DND-41 (cell line): ENCODE measurements at regions not wholly inside any gene's neighbourhood (a gene's known extent, or its start where the extent isn't known, plus 50 kb on each side); places are given as distances from the start of the nearest gene placed in this dataset.

Experiments
- ATAC-seq: fragments of 200-7000 bp; cut with Tn5 transposase; 3 replicates; pipeline ENCODE4 v1.9.1; 2021; ENCODE audit warnings: low read depth; ENCODE audit not compliant: insufficient read depth
- DNase-seq: peaks from one replicate; pipeline ENCODE4 v3.0.0-alpha.2; 2020
- H2AFZ ChIP-seq: 2 replicates; pipeline ENCODE4 v1.6.0; 2012; ENCODE audit warnings: low read depth, low read length
- H3K27ac ChIP-seq: 2 replicates; pipeline ENCODE4 v1.5.1; 2012; ENCODE audit warnings: low read length, inconsistent platforms
- H3K27me3 ChIP-seq: fragments of 200-600 bp; sonication (generic); 2 replicates; pipeline ENCODE4 v1.6.0; 2012; ENCODE audit warnings: low read length, mild to moderate bottlenecking, inconsistent platforms; ENCODE audit not compliant: insufficient read depth, poor library complexity
- H3K36me3 ChIP-seq: 2 replicates; pipeline ENCODE4 v1.5.1; 2012; ENCODE audit warnings: low read length, inconsistent platforms; ENCODE audit not compliant: insufficient read depth
- H3K4me1 ChIP-seq: 2 replicates; pipeline ENCODE4 v1.5.1; 2012; ENCODE audit warnings: mild to moderate bottlenecking, low read length; ENCODE audit not compliant: insufficient read depth
- H3K4me2 ChIP-seq: 2 replicates; pipeline ENCODE4 v1.6.0; 2012; ENCODE audit warnings: mild to moderate bottlenecking, moderate library complexity, low read length, inconsistent platforms; ENCODE audit not compliant: insufficient read depth
- H3K4me3 ChIP-seq, 2 experiments: fragments of 200-600 bp in 1 of 2; shearing (Covaris generic) in 1 of 2; 2 replicates each; pipeline ENCODE4 v1.5.1; 2012 to 2016; ENCODE audit warnings: inconsistent platforms in 2 of 2, low read length in 2 of 2, mild to moderate bottlenecking in 2 of 2, low read depth in 1 of 2, moderate library complexity in 1 of 2
- H3K79me2 ChIP-seq: 2 replicates; pipeline ENCODE4 v1.6.0; 2012; ENCODE audit warnings: low read length, inconsistent platforms; ENCODE audit not compliant: insufficient read depth
- H3K9ac ChIP-seq: 2 replicates; pipeline ENCODE4 v1.6.0; 2012; ENCODE audit warnings: low read depth, mild to moderate bottlenecking, inconsistent platforms, low read length, moderate library complexity
- H3K9me3 ChIP-seq: 2 replicates; pipeline ENCODE4 v1.5.1; 2012; ENCODE audit warnings: low read length, moderate library complexity, mild to moderate bottlenecking, inconsistent platforms; ENCODE audit not compliant: insufficient read depth, severe bottlenecking
- H4K20me1 ChIP-seq: 2 replicates; pipeline ENCODE4 v1.6.0; 2012; ENCODE audit warnings: low read length; ENCODE audit not compliant: insufficient read depth
- CTCF ChIP-seq: IDR thresholded peaks from 2 replicates; pipeline ENCODE4 v1.5.1; 2012; ENCODE audit warnings: borderline replicate concordance, low read length, moderate library complexity, mild to moderate bottlenecking; ENCODE audit not compliant: poor library complexity, severe bottlenecking; ENCODE audit errors: extremely low read depth
- EZH2 ChIP-seq: IDR thresholded peaks from 3 replicates; pipeline ENCODE4 v1.6.1; 2012; ENCODE audit warnings: borderline replicate concordance, low read depth, mild to moderate bottlenecking, moderate library complexity, low read length, inconsistent platforms; ENCODE audit not compliant: severe bottlenecking

DNA sequence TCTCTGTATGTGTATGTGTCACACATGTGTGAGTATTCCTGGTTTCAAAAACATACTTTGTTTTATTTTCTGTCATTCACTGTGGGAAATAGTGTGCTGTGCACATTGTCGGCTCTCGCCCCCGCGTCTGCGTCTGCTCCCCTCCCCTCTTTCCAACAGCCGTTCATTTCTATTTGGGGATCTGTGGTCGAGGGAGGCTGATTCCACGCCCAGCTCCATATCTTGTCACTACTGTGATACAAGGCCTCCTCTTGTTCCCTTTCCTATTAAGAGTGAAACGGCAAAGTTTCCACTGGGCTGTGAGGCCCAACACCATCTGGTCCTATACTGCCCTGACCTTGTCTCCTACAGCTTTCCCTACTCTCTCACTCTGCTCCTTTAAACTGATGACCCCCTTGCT lies 172.5 kb upstream of the LRIG1 start:
- Histone ChIP-seq H3K4me1 (no peaks in the 10 kb centered on the region), H3K27me3 (no peaks in the 10 kb centered on the region), H3K4me2 (no peak overlapping the region), H3K79me2 (no peaks in the 10 kb centered on the region), H3K27ac (no peak overlapping the region), H3K4me3 (no peak overlapping the region), H3K9me3 (no peaks in the 10 kb centered on the region), H3K9ac (no peak overlapping the region), H2AFZ (no peak overlapping the region), H4K20me1 (no peaks in the 10 kb centered on the region), H3K36me3 (no peaks in the 10 kb centered on the region)
- TF ChIP-seq EZH2 (no peak), CTCF (no peak)
- ATAC-seq: no peak
- DNase-seq: no peak

- no peak overlapping the region for H3K27ac ChIP-seq
- DNase-seq (no peak), ATAC-seq (no peak)
- H3K27me3 ChIP-seq: no peaks in the 10 kb centered on the region
- no peaks in the 10 kb centered on the region for H3K79me2 ChIP-seq
- H3K4me2 ChIP-seq: no peak overlapping the region
- no peaks in the 10 kb centered on the region for H4K20me1 ChIP-seq
- no peak overlapping the region for H3K4me3 ChIP-seq
- no peaks in the 10 kb centered on the region for H3K36me3 ChIP-seq
- H3K9ac ChIP-seq: no peak overlapping the region
- no peaks in the 10 kb centered on the region for H3K4me1 ChIP-seq
- no peaks in the 10 kb centered on the region for H3K9me3 ChIP-seq
- TF ChIP-seq EZH2 (no peak), CTCF (no peak)
- no peak overlapping the region for H2AFZ ChIP-seq
These were observed 174.5 kb upstream of the LRIG1 start for GRCh38 chr3:66675366-66675765.

GRCh38 chr3:66692042-66692765 lies 191.4 kb upstream of the LRIG1 start:
- Histone ChIP-seq H3K27ac (no peak overlapping the region), H3K9ac (no peak overlapping the region), H3K79me2 (no peaks in the 10 kb centered on the region), H3K9me3 (no peaks in the 10 kb centered on the region), H3K4me3 (no peak overlapping the region), H3K36me3 (no peaks in the 10 kb centered on the region), H3K4me2 (no peak overlapping the region), H2AFZ (no peak overlapping the region), H3K4me1 (no peaks in the 10 kb centered on the region), H3K27me3 (no peaks in the 10 kb centered on the region), H4K20me1 (no peaks in the 10 kb centered on the region)
- TF ChIP-seq CTCF (no peak), EZH2 (no peak)
- DNase-seq: no peak
- no peak for ATAC-seq

DNA sequence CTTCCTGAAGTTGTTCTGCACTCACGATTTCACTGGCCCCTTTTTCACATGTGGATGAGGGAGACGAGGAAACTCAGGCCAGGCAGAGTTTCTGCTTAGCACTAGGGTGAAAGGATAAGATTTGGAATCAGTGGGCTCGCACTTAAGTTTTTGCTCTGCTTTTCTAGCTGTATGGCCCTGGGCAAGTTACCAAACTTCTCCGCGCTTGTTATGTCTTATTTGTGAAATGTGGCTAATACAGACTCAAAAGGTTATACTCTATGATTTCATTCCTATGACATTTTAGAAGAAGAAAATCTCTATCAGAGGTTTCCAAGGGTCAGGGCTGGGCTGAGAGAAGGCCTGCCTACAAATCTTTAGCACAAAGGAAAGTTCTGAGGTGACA lies 191.9 kb upstream of the LRIG1 start:
- no peak overlapping the region for H3K4me2 ChIP-seq
- no peak for ATAC-seq
- H4K20me1 ChIP-seq: no peaks in the 10 kb centered on the region
- H3K79me2 ChIP-seq: no peaks in the 10 kb centered on the region
- DNase-seq: no peak
- H3K9me3 ChIP-seq: no peaks in the 10 kb centered on the region
- no peak overlapping the region for H2AFZ ChIP-seq
- H3K4me1 ChIP-seq: no peaks in the 10 kb centered on the region
- H3K27ac ChIP-seq: no peak overlapping the region
- H3K36me3 ChIP-seq: no peaks in the 10 kb centered on the region
- TF ChIP-seq EZH2 (no peak), CTCF (no peak)
- H3K4me3 ChIP-seq: no peak overlapping the region
- no peak overlapping the region for H3K9ac ChIP-seq
- no peaks in the 10 kb centered on the region for H3K27me3 ChIP-seq
